ENCODE measurements at regions not wholly inside any gene's neighbourhood (a gene's known extent, or its start where the extent isn't known, plus 50 kb on each side); places are given as distances from the start of the nearest gene placed in this dataset.

- Histone ChIP-seq H3K79me1 (ENCODE audit: low read depth, low read length) (no peaks in the 10 kb centered on the region; the same call in 1 of the 2 replicates), H2BK120ac (replicated peaks; ENCODE audit: low read depth, low read length) (no peak overlapping the region), H2AFZ (ENCODE audit: low read length) (no peak overlapping the region), H3K4me3 (ENCODE audit: extremely low read depth in 1 of 4, insufficient read depth in 2 of 4, low read depth in 3 of 4, low read length in 4 of 4) (no peak overlapping the region), H3K4ac (replicated peaks; ENCODE audit: insufficient read length, low read depth, low read length) (no peak overlapping the region), H3K9ac (replicated peaks in 1 of 4; ENCODE audit: extremely low read depth in 1 of 4, low read depth in 3 of 4, low read length in 3 of 4) (no peak overlapping the region), H2BK12ac (ENCODE audit: low read depth, low read length) (no peak overlapping the region), H4K20me1 (replicated peaks in 1 of 2; ENCODE audit: control insufficient read depth in 1 of 2, insufficient read depth in 2 of 2, low read length in 2 of 2) (no peaks in the 10 kb centered on the region), H4K8ac (ENCODE audit: extremely low read depth, insufficient read depth, low read length) (no peak overlapping the region), H2AK5ac (ENCODE audit: low read depth, low read length) (no peak overlapping the region), H3K18ac (ENCODE audit: extremely low read depth, low read length) (no peak overlapping the region), H3K27me3 (replicated peaks in 1 of 4; ENCODE audit: control insufficient read depth in 3 of 4, extremely low read depth in 1 of 4, insufficient read depth in 3 of 4, low read length in 3 of 4) (no peaks in the 10 kb centered on the region), H3K27ac (ENCODE audit: low read depth, low read length) (no peak overlapping the region), H3K23ac (ENCODE audit: insufficient read length) (no peak overlapping the region), H3K14ac (ENCODE audit: insufficient read length) (no peak overlapping the region), H4K91ac (replicated peaks; ENCODE audit: insufficient read length, low read length) (no peak overlapping the region), H3K36me3 (ENCODE audit: control insufficient read depth in 2 of 4, insufficient read depth in 4 of 4, low read length in 3 of 4) (no peaks in the 10 kb centered on the region), H3K4me1 (replicated peaks in 1 of 4; ENCODE audit: control insufficient read depth in 3 of 4, insufficient read depth in 4 of 4, low read length in 3 of 4) (no peaks in the 10 kb centered on the region; a peak in 1 of 7 replicates), H3K79me2 (ENCODE audit: control insufficient read depth in 1 of 2, insufficient read depth in 2 of 2, low read length in 2 of 2) (no peaks in the 10 kb centered on the region), H3K9me3 (ENCODE audit: insufficient read depth in 2 of 2, low read depth in 1 of 2, low read length in 1 of 2) (no peaks in the 10 kb centered on the region), H3K4me2 (ENCODE audit: insufficient read depth in 1 of 2, low read depth in 2 of 2, low read length in 2 of 2) (no peak overlapping the region), H2BK20ac (ENCODE audit: low read length) (no peak overlapping the region), H2BK5ac (ENCODE audit: low read depth, low read length) (no peak overlapping the region), H2BK15ac (ENCODE audit: low read length) (no peak overlapping the region), H4K5ac (ENCODE audit: insufficient read length, low read depth, low read length) (no peak overlapping the region), H3K56ac (replicated peaks; ENCODE audit: insufficient read length, low read depth, low read length) (no peak overlapping the region), H3K23me2 (ENCODE audit: low read depth, low read length) (no peaks in the 10 kb centered on the region)
- no peak for DNase-seq (ENCODE audit: low read depth in 1 of 2, low spot score in 2 of 2)
- WGBS, 2 experiments (ENCODE audit: extremely low coverage in 1 of 2, insufficient coverage in 1 of 2, insufficient read length in 1 of 2, insufficient replicate concordance in 2 of 2, low coverage in 1 of 2, low lambda C conversion rate in 2 of 2, missing lambda C conversion rate in 1 of 2), result 88% methylated on average over 8 of the region's 8 CpGs; no CpG with 5 or more reads in 1 of the 2 experiments
- no peak for FAIRE-seq
- CTCF ChIA-PET (ENCODE audit: partially characterized antibody), result interaction anchor here (0.6 to 2.1 kb wide), 18 partner anchors 13 to 781 kb away, joined by 3 to 33 read pairs (median 4); no protein-coding TSS in a partner anchor
- TF ChIP-seq CBX8 (IDR thresholded peaks at IDR 0.05; ENCODE audit: borderline replicate concordance, low read depth, low read length), result no peak
- TF ChIP-seq POLR2AphosphoS5 (IDR thresholded peaks at IDR 0.05; ENCODE audit: low read depth, low read length), result no peak
- no peak for TF ChIP-seq NANOG (IDR thresholded peaks at IDR 0.05; ENCODE audit: insufficient read depth, low read depth, low read length, poor library complexity, severe bottlenecking)
- TF ChIP-seq JUND (IDR thresholded peaks at IDR 0.05; ENCODE audit: low read length), result no peak
- no peak for TF ChIP-seq SIRT6 (IDR thresholded peaks at IDR 0.05; ENCODE audit: low read length)
- TF ChIP-seq TCF12 (IDR thresholded peaks at IDR 0.05; ENCODE audit: low read depth, low read length), result no peak
- TF ChIP-seq, protein P1, sequence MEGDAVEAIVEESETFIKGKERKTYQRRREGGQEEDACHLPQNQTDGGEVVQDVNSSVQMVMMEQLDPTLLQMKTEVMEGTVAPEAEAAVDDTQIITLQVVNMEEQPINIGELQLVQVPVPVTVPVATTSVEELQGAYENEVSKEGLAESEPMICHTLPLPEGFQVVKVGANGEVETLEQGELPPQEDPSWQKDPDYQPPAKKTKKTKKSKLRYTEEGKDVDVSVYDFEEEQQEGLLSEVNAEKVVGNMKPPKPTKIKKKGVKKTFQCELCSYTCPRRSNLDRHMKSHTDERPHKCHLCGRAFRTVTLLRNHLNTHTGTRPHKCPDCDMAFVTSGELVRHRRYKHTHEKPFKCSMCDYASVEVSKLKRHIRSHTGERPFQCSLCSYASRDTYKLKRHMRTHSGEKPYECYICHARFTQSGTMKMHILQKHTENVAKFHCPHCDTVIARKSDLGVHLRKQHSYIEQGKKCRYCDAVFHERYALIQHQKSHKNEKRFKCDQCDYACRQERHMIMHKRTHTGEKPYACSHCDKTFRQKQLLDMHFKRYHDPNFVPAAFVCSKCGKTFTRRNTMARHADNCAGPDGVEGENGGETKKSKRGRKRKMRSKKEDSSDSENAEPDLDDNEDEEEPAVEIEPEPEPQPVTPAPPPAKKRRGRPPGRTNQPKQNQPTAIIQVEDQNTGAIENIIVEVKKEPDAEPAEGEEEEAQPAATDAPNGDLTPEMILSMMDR (IDR thresholded peaks at IDR 0.05; ENCODE audit: control extremely low read depth in 1 of 3, insufficient read depth in 1 of 3, low read depth in 1 of 3, low read length in 3 of 3), result no peak
- TF ChIP-seq BRCA1 (IDR thresholded peaks at IDR 0.05; ENCODE audit: low read depth, low read length), result no peak
- TF ChIP-seq TAF7 (optimal IDR thresholded peaks at IDR 0.05; ENCODE audit: borderline replicate concordance, low read depth, low read length), result no peak
- no peak for TF ChIP-seq SP1 (IDR thresholded peaks at IDR 0.05; ENCODE audit: low read depth, low read length)
- POLR2A ChIA-PET (ENCODE audit: partially characterized antibody), result no interaction called here
Measured at GRCh38 chr18:67200665-67201064, 315.9 kb downstream of the DSEL start.

All from H1 (cell line).